Liver (tissue), 8 donors: ENCODE measurements at regions not wholly inside any gene's neighbourhood (a gene's known extent, or its start where the extent isn't known, plus 50 kb on each side); places are given as distances from the start of the nearest gene placed in this dataset.

Source experiments
- DNase-seq: peaks from one replicate; pipeline ENCODE4 v3.0.0-alpha.2; 2017; ENCODE audit warnings: low spot score
- H3K27ac ChIP-seq, 2 donors: one replicate each; pipeline ENCODE4 v1.7.0; 2013; ENCODE audit warnings: inconsistent platforms in 2 of 2, low read length in 2 of 2, control low read depth in 1 of 2, low read depth in 1 of 2, mild to moderate bottlenecking in 1 of 2
- H3K27me3 ChIP-seq, 4 donors: one replicate each; pipeline versions ENCODE4 v1.6.1 to v1.7.0; 2013; ENCODE audit warnings: low read length in 3 of 4, inconsistent platforms in 1 of 4, mild to moderate bottlenecking in 1 of 4, moderate library complexity in 1 of 4; ENCODE audit not compliant: control insufficient read depth in 4 of 4, insufficient read depth in 4 of 4
- H3K36me3 ChIP-seq, 4 donors: one replicate each; pipeline versions ENCODE4 v1.6.1 to v1.7.0; 2013; ENCODE audit warnings: low read length in 3 of 4, mild to moderate bottlenecking in 3 of 4, low read depth in 1 of 4, moderate library complexity in 1 of 4; ENCODE audit not compliant: control insufficient read depth in 4 of 4, insufficient read depth in 3 of 4
- H3K4me1 ChIP-seq, 4 donors: one replicate each; pipeline versions ENCODE4 v1.6.1 to v1.7.0; 2013; ENCODE audit warnings: low read length in 3 of 4, mild to moderate bottlenecking in 3 of 4, moderate library complexity in 1 of 4; ENCODE audit not compliant: control insufficient read depth in 4 of 4, insufficient read depth in 4 of 4
- H3K4me3 ChIP-seq, 3 donors: one replicate each; pipeline versions ENCODE4 v1.6.1 to v1.7.0; 2013; ENCODE audit warnings: low read length in 3 of 3, control low read depth in 1 of 3, low read depth in 1 of 3, mild to moderate bottlenecking in 1 of 3
- H3K9ac ChIP-seq, 2 donors: one replicate each; pipeline ENCODE4 v1.7.0; 2013; ENCODE audit warnings: low read length in 2 of 2, mild to moderate bottlenecking in 2 of 2, moderate library complexity in 2 of 2, control low read depth in 1 of 2, low read depth in 1 of 2
- H3K9me3 ChIP-seq, 4 donors: one replicate each; pipeline versions ENCODE4 v1.6.1 to v1.7.0; 2013; ENCODE audit warnings: low read length in 3 of 4; ENCODE audit not compliant: control insufficient read depth in 4 of 4
- EGR1 ChIP-seq, 2 donors: IDR thresholded peaks; 2 replicates each; pipeline ENCODE4 v1.6.1; 2016 to 2018; ENCODE audit warnings: antibody characterized with exemption in 2 of 2, low read depth in 2 of 2
- FOXA1 ChIP-seq: IDR thresholded peaks from 2 replicates; pipeline ENCODE4 v1.6.1; 2016; ENCODE audit warnings: antibody characterized with exemption
- FOXA2 ChIP-seq: IDR thresholded peaks from 2 replicates; pipeline ENCODE4 v1.6.1; 2016; ENCODE audit warnings: antibody characterized with exemption
- GABPA ChIP-seq, 2 donors: IDR thresholded peaks in 1 of 2; conservative IDR thresholded peaks in 1 of 2; 2 replicates each; pipeline ENCODE4 v1.6.1; 2016; ENCODE audit warnings: antibody characterized with exemption in 2 of 2, mild to moderate bottlenecking in 1 of 2, moderate library complexity in 1 of 2
- HNF4A ChIP-seq, 2 donors: conservative IDR thresholded peaks; 2 replicates each; pipeline ENCODE4 v1.6.1; 2016; ENCODE audit warnings: antibody characterized with exemption in 2 of 2, mild to moderate bottlenecking in 2 of 2
- HNF4G ChIP-seq: IDR thresholded peaks from 2 replicates; pipeline ENCODE4 v1.6.1; 2016; ENCODE audit warnings: antibody characterized with exemption
- JUND ChIP-seq, 2 donors: IDR thresholded peaks; 2 replicates each; pipeline ENCODE4 v1.6.1; 2016; ENCODE audit warnings: antibody characterized with exemption in 2 of 2
- NR2F2 ChIP-seq: IDR thresholded peaks from 2 replicates; pipeline ENCODE4 v1.6.1; 2016; ENCODE audit warnings: antibody characterized with exemption
- RXRA ChIP-seq, 2 donors: IDR thresholded peaks; 2 replicates each; pipeline ENCODE4 v1.6.1; 2017 to 2018; ENCODE audit warnings: antibody characterized with exemption in 2 of 2, mild to moderate bottlenecking in 1 of 2
- SP1 ChIP-seq: IDR thresholded peaks from 2 replicates; pipeline ENCODE4 v1.6.1; 2018; ENCODE audit warnings: antibody characterized with exemption, mild to moderate bottlenecking
- TAF1 ChIP-seq: conservative IDR thresholded peaks from 2 replicates; pipeline ENCODE4 v1.6.1; 2016; ENCODE audit warnings: antibody characterized with exemption, mild to moderate bottlenecking
- YY1 ChIP-seq: IDR thresholded peaks from 2 replicates; pipeline ENCODE4 v1.6.1; 2016; ENCODE audit warnings: antibody characterized with exemption, mild to moderate bottlenecking
- WGBS: extraction: QIAGEN DNeasy Blood & Tissue Kit; methylation state at CpG from one replicate; pipeline ENCODE4 v1.1.7; 2013; 5-methylcytosine and 5-hydroxymethylcytosine counted together
- TF ChIP-seq, protein P1 (sequence below): IDR thresholded peaks from 2 replicates; pipeline ENCODE4 v1.6.1; 2016; ENCODE audit warnings: antibody characterized with exemption
- TF ChIP-seq, protein P2 (sequence below): fragments of 150-350 bp; IDR thresholded peaks from 2 replicates; pipeline ENCODE4 v1.5.1; 2017; ENCODE audit warnings: improper control_type of control experiment, low read depth, low read length; ENCODE audit not compliant: missing input control
- TF ChIP-seq, protein P3 (sequence below): IDR thresholded peaks from 2 replicates; pipeline ENCODE4 v1.6.1; 2016; ENCODE audit warnings: antibody characterized with exemption
- TF ChIP-seq, protein P4 (sequence below): IDR thresholded peaks from 2 replicates; pipeline ENCODE4 v1.6.1; 2016; ENCODE audit warnings: antibody characterized with exemption
- TF ChIP-seq, protein P5 (sequence below): IDR thresholded peaks from 2 replicates; pipeline ENCODE4 v1.6.1; 2016; ENCODE audit warnings: antibody characterized with exemption, mild to moderate bottlenecking
- donor health status: healthy.
- donor health status: healthy.
- donor health status: healthy.
- donor health status: healthy.
- donor health status: healthy.

DNA sequence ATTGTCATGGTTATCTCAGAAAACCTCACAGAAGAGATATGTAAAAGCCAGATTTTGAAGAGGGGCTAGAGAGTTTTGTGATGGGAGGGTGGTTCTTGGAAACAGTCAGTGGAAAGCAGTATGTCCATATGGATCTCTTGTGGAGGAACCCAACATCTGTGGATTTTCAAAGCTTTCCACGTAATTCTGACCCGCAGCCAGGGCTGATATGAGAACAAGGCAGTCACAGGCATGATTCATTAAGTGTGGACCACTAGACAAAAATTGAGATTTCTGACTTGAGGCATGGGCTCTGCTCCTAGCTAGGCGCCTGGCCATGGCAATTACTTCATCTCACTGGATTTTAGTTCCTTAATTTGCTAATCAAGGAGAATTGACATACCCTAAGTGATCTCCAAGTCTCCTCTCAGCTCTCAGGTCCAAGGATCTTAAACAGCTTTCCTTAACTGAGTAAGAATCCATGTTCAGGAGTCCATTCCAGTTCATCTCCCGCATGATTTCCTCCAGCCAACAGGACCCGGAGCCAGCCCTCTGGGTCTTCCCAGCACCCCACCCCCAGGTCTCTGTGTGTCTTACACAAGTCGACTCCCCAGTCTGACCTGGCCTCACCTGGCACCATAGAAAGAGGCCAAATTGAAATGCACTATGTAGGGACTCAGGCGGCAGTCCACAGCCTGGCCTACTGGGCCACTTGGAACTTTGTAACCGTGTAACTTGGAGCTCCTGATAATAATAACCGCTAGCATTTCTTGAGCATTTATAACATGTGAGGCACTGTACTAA is 176.3 kb upstream of the PARP11 start:
- H3K27me3 ChIP-seq = peaks cover 0 to 3% (median 0%) of the 10 kb centered on the region in 4 donors
- no peaks in the 10 kb centered on the region for H3K9me3 ChIP-seq
- no peak overlapping the region for H3K27ac ChIP-seq
- no peak overlapping the region for H3K9ac ChIP-seq
- H3K4me1 ChIP-seq = no peaks in the 10 kb centered on the region
- H3K36me3 ChIP-seq = no peaks in the 10 kb centered on the region
- no peak for TF ChIP-seq RXRA (IDR thresholded peaks at IDR 0.05)
- TF ChIP-seq FOXA2 = no peak
- TF ChIP-seq, protein P1, sequence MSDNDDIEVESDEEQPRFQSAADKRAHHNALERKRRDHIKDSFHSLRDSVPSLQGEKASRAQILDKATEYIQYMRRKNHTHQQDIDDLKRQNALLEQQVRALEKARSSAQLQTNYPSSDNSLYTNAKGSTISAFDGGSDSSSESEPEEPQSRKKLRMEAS = no peak
- TF ChIP-seq TAF1 = no peak
- no peak for TF ChIP-seq JUND (IDR thresholded peaks at IDR 0.05)
- TF ChIP-seq GABPA (IDR thresholded peaks at IDR 0.05 in 1 of 2, conservative IDR thresholded peaks at IDR 0.05 in 1 of 2) = no peak
- TF ChIP-seq HNF4A (conservative IDR thresholded peaks at IDR 0.05) = no peak
- TF ChIP-seq, protein P2, sequence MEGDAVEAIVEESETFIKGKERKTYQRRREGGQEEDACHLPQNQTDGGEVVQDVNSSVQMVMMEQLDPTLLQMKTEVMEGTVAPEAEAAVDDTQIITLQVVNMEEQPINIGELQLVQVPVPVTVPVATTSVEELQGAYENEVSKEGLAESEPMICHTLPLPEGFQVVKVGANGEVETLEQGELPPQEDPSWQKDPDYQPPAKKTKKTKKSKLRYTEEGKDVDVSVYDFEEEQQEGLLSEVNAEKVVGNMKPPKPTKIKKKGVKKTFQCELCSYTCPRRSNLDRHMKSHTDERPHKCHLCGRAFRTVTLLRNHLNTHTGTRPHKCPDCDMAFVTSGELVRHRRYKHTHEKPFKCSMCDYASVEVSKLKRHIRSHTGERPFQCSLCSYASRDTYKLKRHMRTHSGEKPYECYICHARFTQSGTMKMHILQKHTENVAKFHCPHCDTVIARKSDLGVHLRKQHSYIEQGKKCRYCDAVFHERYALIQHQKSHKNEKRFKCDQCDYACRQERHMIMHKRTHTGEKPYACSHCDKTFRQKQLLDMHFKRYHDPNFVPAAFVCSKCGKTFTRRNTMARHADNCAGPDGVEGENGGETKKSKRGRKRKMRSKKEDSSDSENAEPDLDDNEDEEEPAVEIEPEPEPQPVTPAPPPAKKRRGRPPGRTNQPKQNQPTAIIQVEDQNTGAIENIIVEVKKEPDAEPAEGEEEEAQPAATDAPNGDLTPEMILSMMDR = no peak
- TF ChIP-seq, protein P3, sequence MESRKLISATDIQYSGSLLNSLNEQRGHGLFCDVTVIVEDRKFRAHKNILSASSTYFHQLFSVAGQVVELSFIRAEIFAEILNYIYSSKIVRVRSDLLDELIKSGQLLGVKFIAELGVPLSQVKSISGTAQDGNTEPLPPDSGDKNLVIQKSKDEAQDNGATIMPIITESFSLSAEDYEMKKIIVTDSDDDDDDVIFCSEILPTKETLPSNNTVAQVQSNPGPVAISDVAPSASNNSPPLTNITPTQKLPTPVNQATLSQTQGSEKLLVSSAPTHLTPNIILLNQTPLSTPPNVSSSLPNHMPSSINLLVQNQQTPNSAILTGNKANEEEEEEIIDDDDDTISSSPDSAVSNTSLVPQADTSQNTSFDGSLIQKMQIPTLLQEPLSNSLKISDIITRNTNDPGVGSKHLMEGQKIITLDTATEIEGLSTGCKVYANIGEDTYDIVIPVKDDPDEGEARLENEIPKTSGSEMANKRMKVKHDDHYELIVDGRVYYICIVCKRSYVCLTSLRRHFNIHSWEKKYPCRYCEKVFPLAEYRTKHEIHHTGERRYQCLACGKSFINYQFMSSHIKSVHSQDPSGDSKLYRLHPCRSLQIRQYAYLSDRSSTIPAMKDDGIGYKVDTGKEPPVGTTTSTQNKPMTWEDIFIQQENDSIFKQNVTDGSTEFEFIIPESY = no peak
- no peak for TF ChIP-seq FOXA1
- TF ChIP-seq, protein P4, sequence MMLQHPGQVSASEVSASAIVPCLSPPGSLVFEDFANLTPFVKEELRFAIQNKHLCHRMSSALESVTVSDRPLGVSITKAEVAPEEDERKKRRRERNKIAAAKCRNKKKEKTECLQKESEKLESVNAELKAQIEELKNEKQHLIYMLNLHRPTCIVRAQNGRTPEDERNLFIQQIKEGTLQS = no peak
- no peak for TF ChIP-seq HNF4G
- 81% methylated on average over 9 of the region's 9 CpGs for WGBS
- DNase-seq = no peak
- no peak overlapping the region for H3K4me3 ChIP-seq

DNA sequence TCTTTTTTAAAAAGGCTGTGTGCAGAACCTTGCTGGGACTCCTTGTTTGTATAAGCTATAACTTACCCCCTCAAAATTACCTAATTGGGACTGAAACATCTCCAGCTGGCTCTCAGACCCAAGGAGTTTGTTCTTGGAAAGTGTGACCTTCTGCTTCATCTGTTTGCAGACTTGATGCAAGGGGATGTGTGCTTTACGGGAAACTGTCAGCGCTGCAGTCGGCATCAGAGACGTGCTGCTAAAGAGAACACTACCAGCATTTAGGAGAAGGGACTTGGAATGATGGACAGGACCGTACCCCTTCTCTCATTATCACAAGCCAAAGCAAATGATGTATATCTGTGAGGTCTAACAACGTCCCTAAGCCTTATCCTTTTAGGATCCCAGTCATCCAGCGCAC is 174.2 kb upstream of the PARP11 start:
- H3K9ac ChIP-seq = no peak overlapping the region
- no peaks in the 10 kb centered on the region for H3K4me1 ChIP-seq
- TF ChIP-seq, protein P1 = no peak
- no peak for TF ChIP-seq FOXA1
- no peak for TF ChIP-seq JUND (IDR thresholded peaks at IDR 0.05)
- no peak for TF ChIP-seq FOXA2
- no peak for TF ChIP-seq NR2F2
- TF ChIP-seq TAF1 = no peak
- TF ChIP-seq, protein P5, sequence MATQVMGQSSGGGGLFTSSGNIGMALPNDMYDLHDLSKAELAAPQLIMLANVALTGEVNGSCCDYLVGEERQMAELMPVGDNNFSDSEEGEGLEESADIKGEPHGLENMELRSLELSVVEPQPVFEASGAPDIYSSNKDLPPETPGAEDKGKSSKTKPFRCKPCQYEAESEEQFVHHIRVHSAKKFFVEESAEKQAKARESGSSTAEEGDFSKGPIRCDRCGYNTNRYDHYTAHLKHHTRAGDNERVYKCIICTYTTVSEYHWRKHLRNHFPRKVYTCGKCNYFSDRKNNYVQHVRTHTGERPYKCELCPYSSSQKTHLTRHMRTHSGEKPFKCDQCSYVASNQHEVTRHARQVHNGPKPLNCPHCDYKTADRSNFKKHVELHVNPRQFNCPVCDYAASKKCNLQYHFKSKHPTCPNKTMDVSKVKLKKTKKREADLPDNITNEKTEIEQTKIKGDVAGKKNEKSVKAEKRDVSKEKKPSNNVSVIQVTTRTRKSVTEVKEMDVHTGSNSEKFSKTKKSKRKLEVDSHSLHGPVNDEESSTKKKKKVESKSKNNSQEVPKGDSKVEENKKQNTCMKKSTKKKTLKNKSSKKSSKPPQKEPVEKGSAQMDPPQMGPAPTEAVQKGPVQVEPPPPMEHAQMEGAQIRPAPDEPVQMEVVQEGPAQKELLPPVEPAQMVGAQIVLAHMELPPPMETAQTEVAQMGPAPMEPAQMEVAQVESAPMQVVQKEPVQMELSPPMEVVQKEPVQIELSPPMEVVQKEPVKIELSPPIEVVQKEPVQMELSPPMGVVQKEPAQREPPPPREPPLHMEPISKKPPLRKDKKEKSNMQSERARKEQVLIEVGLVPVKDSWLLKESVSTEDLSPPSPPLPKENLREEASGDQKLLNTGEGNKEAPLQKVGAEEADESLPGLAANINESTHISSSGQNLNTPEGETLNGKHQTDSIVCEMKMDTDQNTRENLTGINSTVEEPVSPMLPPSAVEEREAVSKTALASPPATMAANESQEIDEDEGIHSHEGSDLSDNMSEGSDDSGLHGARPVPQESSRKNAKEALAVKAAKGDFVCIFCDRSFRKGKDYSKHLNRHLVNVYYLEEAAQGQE = no peak
- TF ChIP-seq HNF4A (conservative IDR thresholded peaks at IDR 0.05) = no peak
- TF ChIP-seq HNF4G = no peak
- TF ChIP-seq, protein P3 = no peak
- no peak for TF ChIP-seq YY1
- no peak for TF ChIP-seq SP1
- TF ChIP-seq, protein P2 = no peak
- no peak for TF ChIP-seq GABPA (IDR thresholded peaks at IDR 0.05 in 1 of 2, conservative IDR thresholded peaks at IDR 0.05 in 1 of 2)
- TF ChIP-seq EGR1 (IDR thresholded peaks at IDR 0.05; ENCODE audit: low read depth in 2 of 2) = no peak
- TF ChIP-seq, protein P4 = no peak

More for the DNA sequence above, 174.2 kb upstream of the PARP11 start:
- 86% methylated on average over 7 of the region's 7 CpGs for WGBS
- Histone ChIP-seq H3K27ac (no peak overlapping the region), H3K9me3 (no peaks in the 10 kb centered on the region), H3K4me3 (no peak overlapping the region), H3K36me3 (no peaks in the 10 kb centered on the region), H3K27me3 (peaks cover 0 to 3% (median 0%) of the 10 kb centered on the region in 4 donors)
- DNase-seq = no peak
